ENCODE measurements at regions not wholly inside any gene's neighbourhood (a gene's known extent, or its start where the extent isn't known, plus 50 kb on each side); places are given as distances from the start of the nearest gene placed in this dataset.

DNA sequence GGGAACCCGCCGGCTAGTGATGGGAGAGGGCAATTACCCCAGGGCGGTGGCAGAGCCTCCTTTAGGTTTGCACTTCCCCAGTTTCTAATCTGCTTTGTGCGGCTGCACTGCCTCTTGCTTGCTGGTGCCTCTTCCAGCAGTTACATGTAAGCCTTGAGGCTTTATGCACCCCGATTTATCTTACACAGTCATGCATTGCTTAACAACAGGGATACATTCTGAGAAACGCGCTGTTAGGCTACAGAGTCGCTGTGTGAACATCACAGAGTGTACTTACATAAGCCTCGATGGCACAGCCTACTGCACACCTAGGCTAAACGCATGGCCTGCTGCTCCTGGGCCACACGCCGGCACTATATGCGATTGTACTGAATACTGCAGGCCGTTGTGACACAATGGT is 155.6 kb upstream of the MKI67 start:
- no peak for DNase-seq (ENCODE audit: low read depth in 2 of 2)

DNA sequence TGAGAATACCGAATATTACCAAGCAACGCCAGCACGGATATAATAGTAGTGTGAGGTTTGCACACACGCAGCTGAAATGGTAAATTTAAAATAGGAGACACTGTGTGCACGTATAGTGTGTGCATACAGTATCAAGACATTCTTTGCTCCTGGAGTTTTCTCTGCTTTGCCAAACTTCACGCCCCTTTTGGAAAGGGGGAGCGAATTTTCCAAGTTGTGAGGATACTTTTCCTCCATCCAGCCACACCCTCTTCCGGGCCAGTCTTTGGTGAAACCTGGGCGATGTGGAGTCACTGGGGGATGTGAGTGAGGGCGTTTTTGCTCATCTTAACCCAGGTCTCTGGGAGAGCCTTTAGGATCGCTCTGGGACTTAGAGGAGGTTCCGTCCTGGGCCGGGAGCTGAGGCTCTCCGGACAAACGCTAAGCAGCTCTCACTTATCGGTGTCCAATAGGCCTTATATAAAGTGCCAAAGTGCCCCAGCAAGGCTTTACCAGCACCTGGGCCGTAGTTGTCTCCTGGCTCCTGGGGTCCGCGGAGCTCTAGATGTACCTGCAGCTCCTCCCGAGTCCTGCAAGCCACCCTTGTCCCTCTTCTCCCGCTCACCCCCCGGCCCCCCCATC is 160.0 kb upstream of the MKI67 start:
- DNase-seq (ENCODE audit: low read depth in 2 of 2): no peak

DNA sequence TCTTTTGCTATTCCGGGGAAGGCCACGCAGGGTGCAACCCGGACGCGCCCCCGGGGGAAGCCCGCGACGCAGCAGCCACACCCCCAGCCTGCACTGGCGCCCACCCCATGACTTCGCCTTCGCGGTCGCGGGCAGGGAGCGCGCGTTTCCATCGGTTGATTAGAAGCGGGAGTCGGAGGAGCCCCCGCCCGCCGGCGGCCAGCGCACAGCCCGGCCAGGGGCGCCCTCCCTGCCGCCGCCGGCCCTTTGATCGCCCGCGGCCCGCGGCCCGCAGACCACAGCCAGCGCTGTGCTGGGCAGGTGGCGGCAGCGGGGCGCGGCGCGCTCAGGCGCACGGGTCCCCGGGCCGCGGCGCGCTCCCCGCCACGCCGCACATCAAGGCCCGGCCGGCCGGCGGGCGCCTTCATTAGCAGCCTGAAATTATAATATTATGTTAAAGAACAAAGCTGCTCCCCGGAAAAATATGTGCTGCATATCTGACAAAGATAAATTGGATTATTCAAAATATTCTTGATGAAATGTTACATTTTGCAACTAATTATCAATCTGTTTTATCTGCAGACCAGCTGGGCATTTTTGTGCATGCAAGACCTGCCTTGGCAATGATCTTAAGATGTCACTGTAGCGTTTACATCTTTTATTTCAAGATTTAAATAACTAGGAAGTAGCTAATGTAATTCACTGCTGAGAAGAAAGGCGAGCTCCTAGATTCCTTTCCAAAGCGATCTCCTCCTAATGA is 160.7 kb upstream of the MKI67 start:
- DNase-seq (ENCODE audit: low read depth in 2 of 2): no peak

GRCh38 chr10:128287921-128288320 is 161.7 kb upstream of the MKI67 start:
- no peak for DNase-seq (ENCODE audit: low read depth in 2 of 2)

DNA sequence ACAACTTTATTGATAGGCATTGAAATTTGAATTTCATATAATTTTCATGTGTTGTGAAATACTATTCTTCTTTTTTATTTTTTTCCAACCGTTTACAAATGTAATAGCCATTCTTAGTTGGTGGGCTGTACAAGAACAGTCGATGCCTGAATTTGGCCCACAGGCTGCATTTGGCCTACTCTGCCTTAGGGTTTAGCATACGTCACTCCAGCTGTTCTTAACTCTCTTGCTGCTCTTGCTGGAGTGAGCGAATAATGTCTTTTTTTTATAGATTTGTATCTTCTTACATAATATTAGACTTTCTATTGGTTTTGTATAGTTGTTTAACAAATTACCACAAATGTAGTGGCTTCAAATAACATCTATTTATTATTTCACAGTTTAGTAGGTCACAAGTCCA is 163.4 kb upstream of the MKI67 start:
- DNase-seq (ENCODE audit: low read depth in 2 of 2): no peak

DNA sequence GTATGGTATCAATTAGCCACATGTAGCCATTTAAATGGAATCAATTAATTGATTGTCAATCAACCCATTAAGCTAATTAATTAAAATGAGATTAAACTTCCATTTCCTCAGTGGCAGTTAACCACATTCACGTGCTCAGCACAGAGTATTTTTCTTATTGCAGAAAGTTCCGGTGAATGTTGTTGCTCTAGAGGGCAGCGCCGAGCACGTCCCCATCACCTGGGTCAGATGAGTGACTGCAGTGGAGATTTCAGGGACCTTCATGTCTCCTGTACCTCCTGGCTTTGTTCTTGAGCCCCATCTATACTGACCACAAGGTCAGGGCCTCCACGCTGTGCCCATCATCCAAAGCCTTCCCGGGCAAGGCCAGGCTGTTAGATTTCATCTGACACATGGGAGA is 168.8 kb upstream of the MKI67 start:
- DNase-seq (ENCODE audit: low read depth in 2 of 2): no peak

GRCh38 chr10:128296253-128297007 is 170.2 kb upstream of the MKI67 start:
- DNase-seq (ENCODE audit: low read depth in 2 of 2): no peak

DNA sequence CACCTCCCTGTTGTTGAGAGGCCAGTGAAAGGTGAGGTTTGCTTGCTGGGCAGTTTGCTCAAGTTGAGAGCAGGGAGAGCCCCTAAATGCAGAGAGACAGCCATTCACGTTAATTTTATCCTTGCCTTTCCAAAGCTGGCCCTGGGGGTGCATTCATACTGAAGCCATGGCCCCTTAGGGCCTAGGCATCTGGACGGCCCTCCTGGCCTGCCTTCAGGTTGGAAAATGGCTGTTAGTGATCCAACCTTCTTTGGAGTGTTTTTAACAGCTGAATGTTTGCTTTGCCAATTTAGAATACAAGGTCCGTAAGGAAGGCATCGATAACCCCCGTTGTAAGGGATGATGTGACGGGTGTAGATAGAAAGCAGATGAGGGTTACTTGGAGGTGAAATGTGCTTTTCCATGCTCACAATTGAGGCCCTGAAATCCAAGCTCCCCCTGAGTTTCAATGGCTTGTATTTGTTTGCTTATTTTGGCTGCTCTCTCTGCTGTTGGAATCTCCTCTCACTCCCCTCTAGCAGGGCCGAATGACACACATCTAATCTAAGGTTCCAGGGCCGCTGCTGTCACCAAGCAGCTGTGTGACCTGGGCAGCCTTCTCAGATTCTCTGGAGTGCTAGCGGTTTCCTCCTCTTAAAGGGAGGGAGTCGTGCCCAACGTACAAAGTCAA is 171.6 kb upstream of the MKI67 start:
- DNase-seq (ENCODE audit: low read depth in 2 of 2): no peak

GRCh38 chr10:128298587-128298986 is 172.4 kb upstream of the MKI67 start:
- no peak for DNase-seq (ENCODE audit: low read depth in 2 of 2)

DNA sequence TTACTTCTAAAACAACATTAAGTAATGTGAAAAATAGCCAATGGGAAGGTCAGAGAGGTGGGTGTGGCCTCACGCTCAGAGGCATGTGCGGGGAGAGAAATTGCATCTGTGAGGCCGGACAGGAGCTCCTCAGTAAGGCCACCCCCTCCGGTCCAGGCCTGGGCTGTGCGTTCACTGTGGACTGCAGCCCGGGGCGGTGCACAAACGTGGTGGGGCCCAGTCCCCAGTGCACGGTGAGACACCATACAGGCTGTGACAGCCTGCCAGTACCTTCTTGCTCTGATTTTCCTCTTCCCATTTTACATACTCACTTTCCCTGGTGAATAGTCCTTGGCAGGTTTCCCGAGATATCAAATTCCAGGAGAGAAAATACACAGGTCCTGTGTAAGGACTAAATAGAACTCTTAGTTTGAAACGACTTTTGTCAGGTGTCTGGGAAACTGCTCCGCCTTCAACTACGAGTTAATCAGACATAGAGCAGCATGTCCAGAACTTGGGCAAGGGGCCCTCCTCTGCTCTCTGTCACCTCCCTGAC is 174.1 kb upstream of the MKI67 start:
- DNase-seq (ENCODE audit: low read depth in 2 of 2): no peak

GRCh38 chr10:128301051-128301450 is 174.8 kb upstream of the MKI67 start:
- DNase-seq (ENCODE audit: low read depth in 2 of 2): no peak

DNA sequence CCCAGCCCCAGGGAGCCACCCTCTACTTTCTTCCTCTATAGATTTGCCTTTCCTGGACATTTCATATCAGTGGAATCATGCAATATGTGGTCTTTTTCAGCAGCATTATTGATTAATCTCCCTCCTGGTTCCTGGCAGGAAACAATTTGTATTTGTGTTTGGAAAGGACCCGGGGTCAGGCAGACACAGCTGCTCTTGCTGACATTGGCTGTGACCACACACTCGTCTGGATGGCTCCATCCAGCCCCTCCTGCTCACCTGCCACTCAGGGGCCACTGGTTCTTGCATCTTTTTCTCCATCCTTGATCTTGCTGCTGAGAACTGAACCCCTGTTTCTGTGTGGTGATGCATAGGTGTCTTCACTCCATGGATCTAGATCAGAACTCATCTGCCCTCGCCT is 176.6 kb upstream of the MKI67 start:
- DNase-seq (ENCODE audit: low read depth in 2 of 2): no peak

DNA sequence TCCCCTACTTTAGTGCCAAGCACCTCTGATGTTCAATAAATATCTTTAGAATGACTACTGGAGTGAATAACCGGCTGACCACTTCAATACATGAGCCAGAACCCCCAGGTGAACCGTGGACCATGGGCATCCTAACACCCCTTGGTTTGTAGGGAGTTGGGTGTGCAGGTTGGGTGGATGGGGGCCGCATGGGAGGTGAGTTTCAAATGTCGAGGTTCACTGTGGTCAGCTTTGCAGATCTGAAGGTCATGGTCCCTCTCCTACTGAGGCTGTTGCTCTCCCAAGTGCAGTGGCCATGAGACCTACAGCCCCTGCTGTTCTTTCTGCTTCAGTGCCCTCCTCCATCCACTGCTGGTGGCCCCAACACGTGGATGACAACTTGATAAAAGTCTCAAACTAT is 178.0 kb upstream of the MKI67 start:
- no peak for DNase-seq (ENCODE audit: low read depth in 2 of 2)

- DNase-seq (ENCODE audit: low read depth in 2 of 2): no peak
These were observed 179.6 kb upstream of the MKI67 start for GRCh38 chr10:128305601-128306345.

DNA sequence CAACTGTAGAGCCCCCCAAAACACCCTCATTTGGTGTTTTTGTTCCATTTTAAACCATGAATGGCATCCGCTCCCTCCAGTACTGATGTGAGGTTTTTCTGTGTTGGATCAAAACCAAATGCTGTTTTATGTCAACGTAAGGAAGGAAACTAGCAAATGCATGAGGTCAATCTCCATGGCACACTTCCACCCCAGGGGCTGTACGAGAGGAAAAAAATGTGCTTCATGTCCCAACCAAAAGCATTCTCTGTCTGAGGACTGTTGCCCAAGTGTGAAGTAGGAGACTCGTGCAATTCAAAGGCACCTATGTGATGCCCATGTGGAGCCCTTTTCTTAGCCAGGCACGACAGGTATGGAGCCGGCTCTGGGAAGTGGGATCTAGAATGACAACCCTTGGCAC is 180.3 kb upstream of the MKI67 start:
- DNase-seq (ENCODE audit: low read depth in 2 of 2): no peak

DNA sequence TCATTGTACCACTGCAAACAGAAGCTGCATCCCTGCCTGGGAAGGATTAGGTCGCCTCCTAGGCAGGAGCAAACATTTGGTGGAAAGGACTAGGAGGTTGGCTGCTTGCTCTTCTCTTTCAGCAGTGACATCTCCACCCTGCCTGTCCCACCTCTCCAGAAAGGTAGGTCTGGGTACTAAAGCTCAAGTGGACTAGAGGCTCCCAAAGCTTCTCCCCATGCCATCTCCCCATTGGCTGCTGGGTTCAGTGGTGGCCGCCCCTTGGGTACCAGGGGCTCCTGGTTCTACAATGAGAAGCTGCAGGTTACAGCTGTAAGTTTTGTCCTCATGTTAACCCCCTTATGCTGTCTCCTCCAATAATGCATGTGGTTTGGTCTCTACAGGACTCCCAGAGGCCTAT is 180.7 kb upstream of the MKI67 start:
- no peak for DNase-seq (ENCODE audit: low read depth in 2 of 2)

- DNase-seq (ENCODE audit: low read depth in 2 of 2): no peak
These were observed 181.6 kb upstream of the MKI67 start for GRCh38 chr10:128307820-128308219.

- DNase-seq (ENCODE audit: low read depth in 2 of 2): no peak
These were observed 184.9 kb upstream of the MKI67 start for GRCh38 chr10:128310971-128311658.

DNA sequence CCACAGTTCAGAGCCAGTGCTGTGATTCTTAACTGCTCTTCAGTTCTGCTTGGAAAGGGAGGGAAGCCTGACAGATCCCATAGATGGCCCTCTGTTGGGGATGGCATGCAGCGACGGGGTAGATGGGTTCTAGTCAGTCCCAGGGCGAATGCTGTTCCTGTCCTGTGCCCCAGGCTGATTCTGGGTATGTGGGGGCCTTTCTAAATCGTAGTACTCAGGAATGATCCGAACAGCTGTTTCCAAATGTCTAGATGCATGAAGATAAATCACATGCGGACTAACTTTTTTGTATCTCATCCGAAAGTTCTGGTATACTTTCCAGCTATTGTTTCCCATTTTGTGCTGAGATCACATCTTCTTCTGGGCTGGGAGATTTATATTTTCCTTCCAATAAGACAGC is 186.0 kb upstream of the MKI67 start:
- no peak for DNase-seq (ENCODE audit: low read depth in 2 of 2)

DNA sequence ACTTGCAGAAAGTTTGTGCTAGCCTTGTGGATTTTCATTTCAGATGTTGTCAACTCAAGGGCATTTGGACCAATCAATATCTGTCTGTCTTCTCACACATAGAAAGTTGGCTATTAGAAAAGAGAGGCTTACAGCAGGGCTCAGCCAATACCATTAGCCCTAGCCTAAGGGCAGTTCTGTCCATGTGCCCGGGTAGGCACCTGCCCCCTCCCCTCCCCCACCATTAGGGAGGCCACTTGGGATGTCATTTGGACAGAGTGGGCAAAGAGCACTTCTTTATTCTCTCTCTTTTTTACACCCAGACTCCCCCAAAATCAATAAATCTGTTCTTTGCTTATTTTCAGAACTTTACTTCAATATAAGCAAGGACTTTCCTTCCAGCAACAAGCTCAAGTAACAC is 188.5 kb upstream of the MKI67 start:
- no peak for DNase-seq (ENCODE audit: low read depth in 2 of 2)

Data from dermis microvascular lymphatic vessel endothelial cell (primary cell).